NCI-H2196 (cell line): ENCODE measurements at regions not wholly inside any gene's neighbourhood (a gene's known extent, or its start where the extent isn't known, plus 50 kb on each side); places are given as distances from the start of the nearest gene placed in this dataset.
"Not testable (repeated sequence)": the region's sequence is repeated elsewhere in the genome, so short reads cannot be mapped to it uniquely, and the experiment has no call there.

Source experiments
- DNase-seq: peaks from one replicate; lab custom pipeline; 2025; ENCODE audit not compliant: unreplicated experiment; lab: John Stamatoyannopoulos, UW

- no peak for DNase-seq
Measured at GRCh38 chr4:60812811-60813210, 387.3 kb upstream of the ADGRL3 start.

DNA sequence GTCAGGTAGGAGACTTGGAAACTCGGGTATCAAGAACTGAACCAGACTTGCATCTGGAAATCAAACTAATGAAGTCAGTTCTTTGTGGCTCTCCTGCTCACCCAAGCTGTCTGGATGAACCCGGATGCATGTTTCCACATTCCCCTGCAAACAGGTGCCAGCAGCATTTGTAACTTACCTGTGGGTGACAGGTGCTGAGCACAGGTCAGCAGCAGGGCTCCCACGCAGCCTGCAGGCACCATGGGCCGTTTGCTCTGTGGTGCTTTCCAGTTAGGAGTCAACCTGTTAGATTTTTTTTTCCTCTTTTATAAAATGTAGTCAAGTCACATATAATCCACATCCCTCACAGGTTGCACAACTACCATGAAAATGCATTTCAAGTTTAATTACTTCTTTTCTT is 385.6 kb upstream of the ADGRL3 start:
- no peak for DNase-seq

DNA sequence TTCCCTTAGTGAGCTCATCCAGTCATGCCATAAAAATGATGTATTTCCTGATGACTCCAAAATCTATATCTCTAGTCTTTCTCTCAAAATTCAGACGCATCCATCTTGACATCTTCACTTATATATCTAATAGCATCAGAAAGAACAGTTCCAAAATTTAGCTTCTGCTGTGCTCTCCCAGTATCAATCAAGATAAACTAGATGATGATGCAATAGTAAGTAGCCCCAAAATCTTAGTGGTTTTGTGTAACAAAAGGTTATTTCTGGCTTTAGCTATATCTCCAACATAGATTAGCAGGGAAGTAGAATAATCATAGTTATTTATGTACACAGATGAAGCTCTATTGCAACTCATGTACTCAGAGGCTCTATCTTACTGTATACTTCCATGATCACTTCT is 382.5 kb upstream of the ADGRL3 start:
- no peak for DNase-seq

GRCh38 chr4:60822986-60823385 is 377.1 kb upstream of the ADGRL3 start:
- DNase-seq = no peak

GRCh38 chr4:60840020-60840419 is 360.1 kb upstream of the ADGRL3 start:
- DNase-seq = no peak

- DNase-seq = no peak
Measured at GRCh38 chr4:60846678-60847077, 353.4 kb upstream of the ADGRL3 start.

GRCh38 chr4:60847614-60848013 is 352.5 kb upstream of the ADGRL3 start:
- DNase-seq = no peak

GRCh38 chr4:60857130-60857753 is 342.9 kb upstream of the ADGRL3 start:
- DNase-seq = no peak

DNA sequence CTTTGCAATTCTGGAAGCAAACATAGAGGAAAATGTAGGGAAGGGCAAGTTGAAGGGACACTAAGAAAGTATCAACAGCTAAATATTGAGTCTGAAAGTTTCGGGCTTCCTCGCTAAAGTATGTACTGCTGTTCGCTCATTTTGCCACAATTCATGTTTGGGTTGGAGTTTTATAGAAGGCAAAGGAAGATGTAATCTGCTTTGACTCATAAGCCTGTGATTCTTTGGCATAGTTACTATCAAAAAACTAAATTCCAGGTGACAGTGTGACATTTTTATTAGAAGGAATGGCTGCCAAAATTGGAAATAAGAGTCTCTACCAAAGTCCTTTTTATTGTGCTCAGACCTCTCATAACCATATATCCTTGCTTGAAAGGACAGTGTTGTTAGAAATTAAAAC is 336.7 kb upstream of the ADGRL3 start:
- no peak for DNase-seq

GRCh38 chr4:60865273-60865672 is 334.9 kb upstream of the ADGRL3 start:
- DNase-seq = no peak

DNA sequence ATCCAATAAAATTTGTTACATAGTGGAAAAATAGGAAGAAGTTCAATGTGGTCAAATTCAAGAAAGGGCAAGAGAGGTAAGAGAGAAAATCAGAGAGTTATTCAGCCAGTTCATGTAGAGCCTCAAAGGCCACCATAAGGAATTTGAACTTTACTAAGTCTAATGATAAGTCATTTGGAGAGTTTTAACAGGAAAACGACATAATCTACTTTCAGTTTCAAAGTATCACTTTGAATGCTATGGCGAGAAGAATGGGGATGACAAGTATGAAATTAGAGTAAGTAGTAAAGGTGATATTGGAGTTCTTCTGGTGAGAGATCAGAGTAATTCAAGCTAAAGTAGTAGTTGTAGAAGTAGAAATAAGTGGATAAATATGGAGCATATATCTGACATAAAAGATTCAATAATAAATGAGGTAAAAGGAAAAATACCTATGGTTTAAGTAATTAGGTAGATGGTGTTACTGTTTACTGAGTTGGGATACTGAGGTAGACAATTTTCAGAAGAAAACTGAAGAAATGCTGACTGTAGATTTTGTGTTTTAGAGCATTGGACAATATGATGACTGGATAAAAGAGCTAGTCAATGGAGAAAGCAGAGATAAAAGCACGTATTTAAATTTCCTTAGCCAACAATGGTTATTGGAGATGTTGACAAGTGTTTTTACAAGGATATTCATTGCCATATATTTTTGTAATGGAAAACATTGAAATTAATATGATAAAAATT is 331.7 kb upstream of the ADGRL3 start:
- no peak for DNase-seq

DNA sequence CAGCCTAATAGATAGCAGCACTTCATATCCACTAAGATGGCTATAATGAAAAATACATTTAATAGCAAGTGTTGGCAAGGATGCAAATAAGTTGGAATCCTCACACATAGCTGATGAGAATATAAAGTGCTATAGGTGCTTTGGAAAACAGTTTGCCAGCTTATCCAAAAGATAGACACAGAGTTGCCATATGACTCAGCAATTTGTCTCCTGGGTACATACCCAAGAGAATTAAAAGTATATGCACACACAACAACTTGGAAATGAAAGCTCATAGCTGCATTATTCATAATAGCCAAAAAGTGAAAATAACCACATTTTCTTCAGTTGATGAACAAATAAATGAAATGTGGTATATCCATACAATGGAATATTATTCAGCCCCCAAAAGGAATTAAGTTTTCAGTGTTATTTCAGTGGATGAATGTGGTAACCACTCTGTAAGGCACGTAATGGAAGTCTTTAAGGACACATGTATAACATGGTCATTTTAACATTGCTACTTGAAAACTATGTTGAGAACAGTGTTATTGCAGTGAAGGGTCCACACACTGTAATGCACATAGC is 320.9 kb upstream of the ADGRL3 start:
- no peak for DNase-seq

- DNase-seq = no peak
Measured at GRCh38 chr4:60884587-60884986, 315.5 kb upstream of the ADGRL3 start.

GRCh38 chr4:60885011-60885410 is 315.1 kb upstream of the ADGRL3 start:
- DNase-seq = no peak

DNA sequence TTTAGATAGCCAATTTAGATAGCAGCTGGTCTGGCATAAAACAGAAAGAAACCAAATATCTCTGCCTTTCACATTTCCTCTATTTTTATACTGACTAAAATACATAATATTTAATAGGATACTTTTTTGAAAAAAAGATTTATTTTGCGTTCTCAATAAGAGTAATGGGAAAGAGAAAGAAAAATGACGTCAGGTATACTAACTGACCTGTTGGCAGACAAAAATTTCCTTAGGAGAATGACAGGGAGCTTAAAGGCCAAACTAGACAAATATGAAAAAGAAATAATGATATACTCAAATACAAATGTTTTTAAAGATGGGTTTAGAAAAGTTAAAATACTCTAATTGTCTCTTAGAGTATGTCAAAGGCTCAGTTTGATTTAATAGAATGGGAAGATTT is 309.4 kb upstream of the ADGRL3 start:
- no peak for DNase-seq

DNA sequence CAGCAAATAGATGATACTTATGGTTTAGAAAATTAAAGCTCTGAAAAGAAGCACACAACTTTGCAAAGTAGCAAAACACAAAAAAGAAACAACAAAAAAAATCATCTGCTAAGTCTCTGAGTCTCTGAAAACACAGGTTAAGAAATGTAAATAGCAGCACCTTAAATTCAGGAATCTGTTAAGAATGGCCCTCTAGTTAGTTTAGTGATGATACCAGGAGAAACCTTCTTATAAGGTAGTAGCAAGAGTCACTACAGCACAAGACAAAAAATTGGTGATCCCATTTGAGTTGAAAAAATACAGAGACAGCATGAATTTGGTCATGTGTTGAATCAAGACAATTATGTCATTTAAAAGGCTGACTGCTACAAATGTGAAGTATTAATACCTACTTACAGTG is 308.2 kb upstream of the ADGRL3 start:
- no peak for DNase-seq

- no peak for DNase-seq
Measured at GRCh38 chr4:60897415-60897814, 302.7 kb upstream of the ADGRL3 start.

GRCh38 chr4:60905162-60905561 is 295.0 kb upstream of the ADGRL3 start:
- DNase-seq = no peak

DNA sequence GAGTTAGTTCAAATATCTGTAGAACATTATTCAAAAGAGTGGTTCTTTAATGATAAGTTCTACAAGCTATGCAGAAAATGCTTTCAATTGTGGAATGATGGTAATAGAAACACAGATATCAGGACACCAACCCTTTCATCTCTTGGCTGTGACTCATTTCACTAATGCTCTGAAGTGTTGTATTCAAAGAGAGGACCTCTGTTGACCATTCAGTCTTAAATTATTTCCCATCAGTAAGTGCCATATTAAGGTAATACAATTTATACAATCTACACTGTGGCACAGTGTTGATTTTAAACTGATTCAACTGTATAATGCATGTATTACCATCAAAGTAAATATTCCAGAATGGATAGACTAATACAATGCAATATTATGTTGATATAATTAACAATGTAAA is 289.0 kb upstream of the ADGRL3 start:
- DNase-seq = no peak

DNA sequence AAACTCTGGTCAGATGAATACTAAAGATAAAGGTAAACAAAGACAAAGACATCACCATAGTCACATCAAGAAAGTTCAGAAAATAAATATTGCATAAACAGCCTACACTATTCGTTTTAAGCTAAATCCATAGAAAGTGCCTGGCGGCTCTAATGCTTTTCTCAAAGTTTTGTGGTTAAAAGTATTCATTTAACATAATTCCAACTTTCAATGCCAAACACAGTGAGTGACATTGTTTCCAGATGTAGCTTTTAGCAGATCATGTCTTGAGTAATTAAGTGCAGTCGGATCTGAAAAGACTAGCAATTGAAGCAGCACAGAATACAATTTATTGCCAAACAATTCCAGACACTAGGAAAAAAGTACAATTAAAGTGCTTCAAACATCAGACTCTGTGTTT is 287.1 kb upstream of the ADGRL3 start:
- DNase-seq = no peak

GRCh38 chr4:60913671-60914070 is 286.5 kb upstream of the ADGRL3 start:
- DNase-seq = no peak

GRCh38 chr4:60921735-60922134 is 278.4 kb upstream of the ADGRL3 start:
- DNase-seq = not testable (repeated sequence)

- DNase-seq = no peak
Measured at GRCh38 chr4:60923075-60923474, 277.1 kb upstream of the ADGRL3 start.
